Mesothelial cell of epicardium (in vitro differentiated cells): ENCODE measurements at regions not wholly inside any gene's neighbourhood (a gene's known extent, or its start where the extent isn't known, plus 50 kb on each side); places are given as distances from the start of the nearest gene placed in this dataset.

Experiments
- DNase-seq, 2 experiments: peaks; one replicate each; pipeline ENCODE4 v3.0.0; 2021; ENCODE audit warnings: low spot score in 2 of 2; ENCODE audit not compliant: unreplicated experiment in 2 of 2
- H3K27ac Mint-ChIP-seq: 2 replicates; pipeline ENCODE4 v1.8.0; 2021; ENCODE audit warnings: mixed read lengths
- H3K27me3 Mint-ChIP-seq: 2 replicates; pipeline ENCODE4 v1.8.0; 2021; ENCODE audit warnings: low read depth, mixed read lengths
- H3K36me3 Mint-ChIP-seq: 2 replicates; pipeline ENCODE4 v1.8.0; 2021; ENCODE audit warnings: mixed read lengths
- H3K4me1 Mint-ChIP-seq: 2 replicates; pipeline ENCODE4 v1.8.0; 2021; ENCODE audit warnings: mixed read lengths
- H3K4me3 Mint-ChIP-seq: 2 replicates; pipeline ENCODE4 v1.8.0; 2021; ENCODE audit warnings: mild to moderate bottlenecking, moderate library complexity, mixed read lengths
- H3K9me3 Mint-ChIP-seq: 2 replicates; pipeline ENCODE4 v1.8.0; 2021; ENCODE audit warnings: mixed read lengths
- CTCF ChIP-seq: fragments of 200-600 bp; sonication (generic); IDR thresholded peaks from one replicate; pipeline ENCODE4 v1.5.0; 2021; ENCODE audit warnings: antibody characterized with exemption; ENCODE audit not compliant: unreplicated experiment

GRCh38 chr5:72605632-72606031, 98.4 kb upstream of the ZNF366 start:
- Mint-ChIP-seq H3K36me3 (no peaks in the 10 kb centered on the region), H3K27me3 (no peaks in the 10 kb centered on the region), H3K9me3 (no peaks in the 10 kb centered on the region), H3K4me3 (no peak overlapping the region), H3K4me1 (no peaks in the 10 kb centered on the region), H3K27ac (no peak overlapping the region)
- no peak for DNase-seq
- TF ChIP-seq CTCF = no peak

- H3K27ac Mint-ChIP-seq = no peak overlapping the region
- H3K4me3 Mint-ChIP-seq = no peak overlapping the region
- no peaks in the 10 kb centered on the region for H3K9me3 Mint-ChIP-seq
- no peak for DNase-seq
- no peaks in the 10 kb centered on the region for H3K36me3 Mint-ChIP-seq
- no peaks in the 10 kb centered on the region for H3K27me3 Mint-ChIP-seq
- no peak for TF ChIP-seq CTCF
- H3K4me1 Mint-ChIP-seq = no peaks in the 10 kb centered on the region
Measured at GRCh38 chr5:72604798-72605154, 97.6 kb upstream of the ZNF366 start.

GRCh38 chr5:72604111-72604797, 97.0 kb upstream of the ZNF366 start:
- no peak for TF ChIP-seq CTCF
- H3K9me3 Mint-ChIP-seq = no peaks in the 10 kb centered on the region
- no peaks in the 10 kb centered on the region for H3K36me3 Mint-ChIP-seq
- H3K27me3 Mint-ChIP-seq = no peaks in the 10 kb centered on the region
- no peak overlapping the region for H3K27ac Mint-ChIP-seq
- H3K4me1 Mint-ChIP-seq = no peaks in the 10 kb centered on the region
- no peak for DNase-seq
- no peak overlapping the region for H3K4me3 Mint-ChIP-seq

GRCh38 chr5:72602696-72603685, 95.8 kb upstream of the ZNF366 start:
- no peak overlapping the region for H3K4me3 Mint-ChIP-seq
- H3K27me3 Mint-ChIP-seq = no peaks in the 10 kb centered on the region
- DNase-seq = no peak
- H3K9me3 Mint-ChIP-seq = peaks cover 10% of the 10 kb centered on the region
- H3K27ac Mint-ChIP-seq = no peak overlapping the region
- peaks cover 9% of the 10 kb centered on the region for H3K4me1 Mint-ChIP-seq
- no peak for TF ChIP-seq CTCF
- H3K36me3 Mint-ChIP-seq = peaks cover 4% of the 10 kb centered on the region

- no peak for DNase-seq
- H3K4me3 Mint-ChIP-seq = no peak overlapping the region
- H3K4me1 Mint-ChIP-seq = peaks cover 20% of the 10 kb centered on the region
- peaks cover 4% of the 10 kb centered on the region for H3K36me3 Mint-ChIP-seq
- peaks cover 11% of the 10 kb centered on the region for H3K9me3 Mint-ChIP-seq
- no peak overlapping the region for H3K27ac Mint-ChIP-seq
- TF ChIP-seq CTCF = no peak
- no peaks in the 10 kb centered on the region for H3K27me3 Mint-ChIP-seq
Measured at GRCh38 chr5:72601861-72602260, 94.7 kb upstream of the ZNF366 start.
